K562 (cell line): ENCODE measurements at regions not wholly inside any gene's neighbourhood (a gene's known extent, or its start where the extent isn't known, plus 50 kb on each side); places are given as distances from the start of the nearest gene placed in this dataset.

ENCODE experiments used
- ATAC-seq: fragments of 200-7000 bp; cut with Tn5 transposase; 3 replicates; pipeline ENCODE4 v1.9.1; 2020; ENCODE audit warnings: moderate library complexity
- BruUV-seq: library from RNA; stranded (reverse); fragments of 400-500 nt; replicated peaks from 2 replicates; lab custom pipeline; 2021; lab: Mats Ljungman, UMichigan
- CTCF ChIA-PET: fragments of 300-600 bp; formaldehyde crosslinking; extraction: SDS; loops from one replicate; lab custom pipeline; 2021; ENCODE audit warnings: low intra/inter-chr PET ratio; lab: Yijun Ruan, JAX
- POLR2A ChIA-PET: fragments of 300-600, 350-650 bp; sonication (Branson Sonifier 250); formaldehyde crosslinking; extraction: SDS; loops from one replicate; lab custom pipeline; 2021; ENCODE audit warnings: antibody characterized with exemption, inconsistent platforms; lab: Yijun Ruan, JAX
- DNase-seq, 4 experiments: peaks; one replicate each; pipeline versions ENCODE4 v3.0.0 to v3.0.0-alpha.2; 2011 to 2018; ENCODE audit warnings: low spot score in 3 of 4, mixed read lengths in 3 of 4; ENCODE audit errors: extremely low read depth in 1 of 4
- FAIRE-seq: peaks from 2 replicates; lab custom pipeline; 2011; peaks lifted over from hg19 to GRCh38; lab: Jason Lieb, UNC
- H2AFZ ChIP-seq: 2 replicates; pipeline ENCODE4 v1.6.0; 2011; ENCODE audit warnings: low read depth, low read length, control low read depth, inconsistent platforms
- H3K27ac ChIP-seq: fragments of 200-600 bp; 3 replicates; pipeline ENCODE4 v1.8.0; 2011; ENCODE audit warnings: low read depth, mild to moderate bottlenecking, control low read depth, inconsistent platforms, low read length, moderate library complexity, mixed read lengths; ENCODE audit errors: extremely low read depth
- H3K27me3 ChIP-seq, 2 experiments: fragments of 300-600 bp in 1 of 2; 2 replicates in 1 of 2; 3 replicates in 1 of 2; pipeline versions ENCODE4 v1.6.0 to v1.8.0; 2011; ENCODE audit warnings: inconsistent platforms in 2 of 2, low read length in 2 of 2, mild to moderate bottlenecking in 1 of 2, mixed read lengths in 1 of 2, moderate library complexity in 1 of 2; ENCODE audit not compliant: control insufficient read depth in 2 of 2, insufficient read depth in 2 of 2
- H3K36me3 ChIP-seq: fragments of 300-600 bp; 3 replicates; pipeline ENCODE4 v1.8.0; 2011; ENCODE audit warnings: mild to moderate bottlenecking, low read length, inconsistent platforms; ENCODE audit not compliant: control insufficient read depth, insufficient read depth
- H3K4me1 ChIP-seq, 2 experiments: fragments of 200-600 bp in 1 of 2; replicated peaks in 1 of 2; 2 replicates in 1 of 2; 3 replicates in 1 of 2; pipeline versions ENCODE4 v1.5.1 to v1.8.0; 2011; ENCODE audit warnings: inconsistent platforms in 2 of 2, low read length in 2 of 2, mild to moderate bottlenecking in 1 of 2, mixed read lengths in 1 of 2, moderate library complexity in 1 of 2; ENCODE audit not compliant: control insufficient read depth in 2 of 2, insufficient read depth in 2 of 2
- H3K4me2 ChIP-seq: 2 replicates; pipeline ENCODE4 v1.6.1; 2011; ENCODE audit warnings: low read length, control low read depth, inconsistent platforms, mixed read lengths; ENCODE audit not compliant: insufficient read depth
- H3K4me3 ChIP-seq: fragments of 200-600 bp; sonication (generic), shearing (Covaris generic); 2 replicates; pipeline ENCODE4 v1.5.1; 2016; ENCODE audit warnings: control low read depth, inconsistent platforms
- H3K79me2 ChIP-seq: fragments of 200-600 bp; 3 replicates; pipeline ENCODE4 v1.8.0; 2011; ENCODE audit warnings: low read length, inconsistent platforms; ENCODE audit not compliant: control insufficient read depth, insufficient read depth
- H3K9ac ChIP-seq, 2 experiments: 2 replicates each; pipeline versions ENCODE4 v1.6.0 to v1.6.1; 2011; ENCODE audit warnings: low read depth in 2 of 2, low read length in 2 of 2, control low read depth in 1 of 2, inconsistent platforms in 1 of 2, mild to moderate bottlenecking in 1 of 2, mixed read lengths in 1 of 2; ENCODE audit not compliant: insufficient read depth in 1 of 2
- H3K9me1 ChIP-seq: one replicate; pipeline ENCODE4 v1.6.0; 2011; ENCODE audit warnings: inconsistent platforms, mild to moderate bottlenecking, low read length, moderate library complexity; ENCODE audit not compliant: control insufficient read depth, insufficient read depth
- H3K9me3 ChIP-seq: replicated peaks from 2 replicates; pipeline ENCODE4 v1.5.1; 2011; ENCODE audit warnings: low read depth, low read length, inconsistent platforms; ENCODE audit not compliant: control insufficient read depth, insufficient read depth
- H4K20me1 ChIP-seq: replicated peaks from 2 replicates; pipeline ENCODE4 v1.6.1; 2011; ENCODE audit warnings: low read length, inconsistent platforms, mixed read lengths; ENCODE audit not compliant: control insufficient read depth, insufficient read depth
- BCL6 ChIP-seq: fragments of 250-450 bp; sonication (Bioruptor Pico); IDR thresholded peaks from 2 replicates; pipeline ENCODE4 v1.4.0; 2020
- GABPA ChIP-seq: fragments of 200-800 bp; sonication (Bioruptor generic); conservative IDR thresholded peaks from 2 replicates; pipeline ENCODE4 v1.6.1; 2016; ENCODE audit warnings: low read depth, missing genetic modification characterization, missing compliant biosample characterization
- MYNN ChIP-seq, 2 experiments: sonication (generic); formaldehyde crosslinking in 1 of 2; IDR thresholded peaks; 2 replicates each; pipeline versions ENCODE4 v1.5.0 to v1.6.1; 2016 to 2020; ENCODE audit warnings: antibody characterized with exemption in 1 of 2, missing genetic modification reagents in 1 of 2
- SMARCA4 ChIP-seq: fragments of 450-650 bp; IDR thresholded peaks from 2 replicates; pipeline ENCODE4 v1.6.1; 2016
- SMARCE1 ChIP-seq: fragments of 450-650 bp; IDR thresholded peaks from 2 replicates; pipeline ENCODE4 v1.7.1; 2016; ENCODE audit warnings: mild to moderate bottlenecking
- SRF ChIP-seq, 2 experiments: fragments of 250-450, 450-650 bp in 1 of 2; sonication (Bioruptor Pico) in 1 of 2; sonication (generic) in 1 of 2; formaldehyde crosslinking; IDR thresholded peaks; 2 replicates each; pipeline versions ENCODE4 v1.5.0 to v1.5.1; 2020 to 2022; ENCODE audit warnings: mild to moderate bottlenecking in 1 of 2, missing genetic modification reagents in 1 of 2
- TSC22D4 ChIP-seq: fragments of 450-650 bp; IDR thresholded peaks from 2 replicates; pipeline ENCODE4 v1.6.1; 2016; ENCODE audit warnings: missing genetic modification characterization, missing biosample characterization, control low read depth
- WGBS: fragments of 100-300 bp; shearing (Covaris generic); methylation state at CpG from one replicate; pipeline ENCODE4 v1.1.6; 2016; ENCODE audit warnings: low coverage, mixed read lengths; ENCODE audit not compliant: insufficient coverage; ENCODE audit errors: missing lambda C conversion rate; 5-methylcytosine and 5-hydroxymethylcytosine counted together
- in situ Hi-C: fragments of 300-500 bp; cut with MboI; formaldehyde crosslinking; loops from 4 replicates; pipeline ENCODE4 v1.15.0; 2018; ENCODE audit warnings: inconsistent platforms, mixed read lengths
- intact Hi-C: fragments of 100-400 bp; cut with micrococcal nuclease; formaldehyde crosslinking; loops from 2 replicates; pipeline ENCODE4 v1.14.2; 2022
- TF ChIP-seq, protein P1 (sequence below): fragments of 250-450 bp; sonication (Bioruptor Pico); IDR thresholded peaks from 2 replicates; pipeline ENCODE4 v1.8.0; 2021; ENCODE audit warnings: moderate library complexity, mild to moderate bottlenecking, inconsistent platforms
- TF ChIP-seq, protein P2 (sequence below): fragments of 250-450 bp; sonication (Bioruptor Pico); IDR thresholded peaks from 2 replicates; pipeline ENCODE4 v1.5.0; 2022; ENCODE audit warnings: mild to moderate bottlenecking

DNA sequence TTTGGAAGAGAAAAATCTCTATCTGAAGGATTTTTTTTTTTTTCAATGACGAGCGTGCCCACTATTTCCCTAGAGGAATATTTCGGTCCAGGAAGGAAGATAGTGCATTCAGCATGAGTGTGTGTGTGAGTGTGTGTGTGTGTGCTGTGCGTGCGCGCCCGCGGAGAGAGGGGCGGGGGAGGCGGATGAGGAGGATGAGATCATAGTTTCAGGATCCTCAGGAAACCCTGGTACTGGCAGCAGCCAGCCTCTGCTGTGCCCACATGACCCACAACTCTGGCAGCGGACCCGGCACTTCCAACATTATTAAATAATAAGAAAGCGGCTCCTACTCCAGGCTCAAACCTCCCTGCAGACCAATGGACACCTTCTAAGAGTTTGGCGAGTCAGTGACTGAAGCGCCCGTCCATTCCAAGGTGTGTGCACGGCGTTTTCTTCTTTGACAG lies 217.0 kb upstream of the DTNA start:
- no peak overlapping the region for H3K4me2 ChIP-seq
- no peak overlapping the region for H3K4me3 ChIP-seq
- ATAC-seq, result no peak
- in situ Hi-C loops, result no loop called here
- H3K9me1 ChIP-seq, result no peaks in the 10 kb centered on the region
- H3K79me2 ChIP-seq, result no peaks in the 10 kb centered on the region
- intact Hi-C loops, result no loop called here
- H3K9ac ChIP-seq, result no peak overlapping the region
- BruUV-seq, result no TSS peak
- no peaks in the 10 kb centered on the region for H3K9me3 ChIP-seq
- H2AFZ ChIP-seq, result no peak overlapping the region
- no peaks in the 10 kb centered on the region for H3K4me1 ChIP-seq
- no peaks in the 10 kb centered on the region for H4K20me1 ChIP-seq
- H3K27ac ChIP-seq, result no peak overlapping the region
- no peaks in the 10 kb centered on the region for H3K27me3 ChIP-seq
- TF ChIP-seq, protein P1, sequence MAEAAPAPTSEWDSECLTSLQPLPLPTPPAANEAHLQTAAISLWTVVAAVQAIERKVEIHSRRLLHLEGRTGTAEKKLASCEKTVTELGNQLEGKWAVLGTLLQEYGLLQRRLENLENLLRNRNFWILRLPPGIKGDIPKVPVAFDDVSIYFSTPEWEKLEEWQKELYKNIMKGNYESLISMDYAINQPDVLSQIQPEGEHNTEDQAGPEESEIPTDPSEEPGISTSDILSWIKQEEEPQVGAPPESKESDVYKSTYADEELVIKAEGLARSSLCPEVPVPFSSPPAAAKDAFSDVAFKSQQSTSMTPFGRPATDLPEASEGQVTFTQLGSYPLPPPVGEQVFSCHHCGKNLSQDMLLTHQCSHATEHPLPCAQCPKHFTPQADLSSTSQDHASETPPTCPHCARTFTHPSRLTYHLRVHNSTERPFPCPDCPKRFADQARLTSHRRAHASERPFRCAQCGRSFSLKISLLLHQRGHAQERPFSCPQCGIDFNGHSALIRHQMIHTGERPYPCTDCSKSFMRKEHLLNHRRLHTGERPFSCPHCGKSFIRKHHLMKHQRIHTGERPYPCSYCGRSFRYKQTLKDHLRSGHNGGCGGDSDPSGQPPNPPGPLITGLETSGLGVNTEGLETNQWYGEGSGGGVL (CRISPR knock-in tag), result no peak
- POLR2A ChIA-PET, result no interaction called here
- no peak for FAIRE-seq
- under 1% methylated on average over 16 of the region's 18 CpGs for WGBS
- no peak for DNase-seq
- CTCF ChIA-PET, result no interaction called here
- no peaks in the 10 kb centered on the region for H3K36me3 ChIP-seq

- Histone ChIP-seq H2AFZ (no peak overlapping the region), H3K79me2 (no peaks in the 10 kb centered on the region), H3K27me3 (no peaks in the 10 kb centered on the region), H4K20me1 (no peaks in the 10 kb centered on the region), H3K9ac (no peak overlapping the region), H3K4me3 (no peak overlapping the region), H3K4me2 (no peak overlapping the region), H3K9me3 (no peaks in the 10 kb centered on the region), H3K4me1 (no peaks in the 10 kb centered on the region), H3K27ac (no peak overlapping the region), H3K9me1 (no peaks in the 10 kb centered on the region), H3K36me3 (no peaks in the 10 kb centered on the region)
- no TSS peak for BruUV-seq
- POLR2A ChIA-PET, result no interaction called here
- intact Hi-C loops, result no loop called here
- no peak for FAIRE-seq
- CTCF ChIA-PET, result no interaction called here
- DNase-seq, result no peak
- 36% methylated on average over 51 of the region's 101 CpGs for WGBS
- in situ Hi-C loops, result no loop called here
- no peak for ATAC-seq
- TF ChIP-seq GABPA (tag), result no peak
- TF ChIP-seq BCL6 (CRISPR knock-in tag), result no peak
- TF ChIP-seq TSC22D4 (tag), result no peak
- TF ChIP-seq, protein P2, sequence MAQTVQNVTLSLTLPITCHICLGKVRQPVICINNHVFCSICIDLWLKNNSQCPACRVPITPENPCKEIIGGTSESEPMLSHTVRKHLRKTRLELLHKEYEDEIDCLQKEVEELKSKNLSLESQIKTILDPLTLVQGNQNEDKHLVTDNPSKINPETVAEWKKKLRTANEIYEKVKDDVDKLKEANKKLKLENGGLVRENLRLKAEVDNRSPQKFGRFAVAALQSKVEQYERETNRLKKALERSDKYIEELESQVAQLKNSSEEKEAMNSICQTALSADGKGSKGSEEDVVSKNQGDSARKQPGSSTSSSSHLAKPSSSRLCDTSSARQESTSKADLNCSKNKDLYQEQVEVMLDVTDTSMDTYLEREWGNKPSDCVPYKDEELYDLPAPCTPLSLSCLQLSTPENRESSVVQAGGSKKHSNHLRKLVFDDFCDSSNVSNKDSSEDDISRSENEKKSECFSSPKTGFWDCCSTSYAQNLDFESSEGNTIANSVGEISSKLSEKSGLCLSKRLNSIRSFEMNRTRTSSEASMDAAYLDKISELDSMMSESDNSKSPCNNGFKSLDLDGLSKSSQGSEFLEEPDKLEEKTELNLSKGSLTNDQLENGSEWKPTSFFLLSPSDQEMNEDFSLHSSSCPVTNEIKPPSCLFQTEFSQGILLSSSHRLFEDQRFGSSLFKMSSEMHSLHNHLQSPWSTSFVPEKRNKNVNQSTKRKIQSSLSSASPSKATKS (CRISPR knock-in tag), result no peak
- TF ChIP-seq SMARCE1, result no peak
- no peak for TF ChIP-seq SRF (CRISPR knock-in tag; IDR thresholded peaks at IDR 0.05)
- no peak for TF ChIP-seq MYNN (IDR thresholded peaks at IDR 0.05)
- TF ChIP-seq MYNN (CRISPR knock-in tag; IDR thresholded peaks at IDR 0.05), result no peak
- TF ChIP-seq SMARCA4, result no peak
These were observed 216.3 kb upstream of the DTNA start for GRCh38 chr18:34493566-34494358.
